DOHH2 (cell line): ENCODE measurements at regions not wholly inside any gene's neighbourhood (a gene's known extent, or its start where the extent isn't known, plus 50 kb on each side); places are given as distances from the start of the nearest gene placed in this dataset.

Source experiments
- H3F3A ChIP-seq: fragments of 200-600 bp; sonication (generic), shearing (Covaris generic); 2 replicates; pipeline ENCODE4 v1.6.0; 2016; ENCODE audit warnings: antibody characterized with exemption, mild to moderate bottlenecking; ENCODE audit not compliant: control insufficient read depth, insufficient read depth
- H3K27ac ChIP-seq: fragments of 200-600 bp; sonication (generic); 2 replicates; pipeline ENCODE4 v1.5.1; 2014; ENCODE audit warnings: low read depth, mild to moderate bottlenecking, low read length, moderate library complexity
- H3K27me3 ChIP-seq: fragments of 200-600 bp; sonication (generic); 2 replicates; pipeline ENCODE4 v1.6.1; 2014; ENCODE audit warnings: mild to moderate bottlenecking, low read length, mixed read lengths; ENCODE audit not compliant: control insufficient read depth
- H3K36me3 ChIP-seq: fragments of 200-600 bp; sonication (generic); 2 replicates; pipeline ENCODE4 v1.6.1; 2014; ENCODE audit warnings: mild to moderate bottlenecking, low read length, moderate library complexity, mixed read lengths; ENCODE audit not compliant: control insufficient read depth
- H3K4me1 ChIP-seq: fragments of 200-600 bp; sonication (generic); 2 replicates; pipeline ENCODE4 v1.6.1; 2014; ENCODE audit warnings: mild to moderate bottlenecking, low read length, mixed read lengths; ENCODE audit not compliant: control insufficient read depth
- H3K4me2 ChIP-seq: fragments of 200-600 bp; sonication (generic); 2 replicates; pipeline ENCODE4 v1.6.0; 2014; ENCODE audit warnings: mild to moderate bottlenecking, low read length, moderate library complexity
- H3K4me3 ChIP-seq: fragments of 200-600 bp; sonication (generic); 2 replicates; pipeline ENCODE4 v1.5.1; 2014; ENCODE audit warnings: mild to moderate bottlenecking, low read length, mixed read lengths
- H3K79me2 ChIP-seq: fragments of 200-600 bp; sonication (generic); 2 replicates; pipeline ENCODE4 v1.6.1; 2014; ENCODE audit warnings: mild to moderate bottlenecking, low read length, mixed read lengths; ENCODE audit not compliant: control insufficient read depth
- H3K9me2 ChIP-seq: fragments of 200-600 bp; sonication (generic); replicated peaks from 2 replicates; pipeline ENCODE4 v1.6.1; 2014; ENCODE audit warnings: mild to moderate bottlenecking, low read length, mixed read lengths; ENCODE audit not compliant: control insufficient read depth
- H3K9me3 ChIP-seq: fragments of 200-600 bp; sonication (generic); 2 replicates; pipeline ENCODE4 v1.6.1; 2014; ENCODE audit warnings: antibody characterized with exemption, low read length, mixed read lengths; ENCODE audit not compliant: control insufficient read depth, insufficient read depth
- H4K20me1 ChIP-seq: fragments of 200-600 bp; sonication (generic); 2 replicates; pipeline ENCODE4 v1.6.0; 2014; ENCODE audit warnings: low read depth, mild to moderate bottlenecking, antibody characterized with exemption, low read length, moderate library complexity; ENCODE audit not compliant: control insufficient read depth, insufficient read depth
- CTCF ChIP-seq: fragments of 200-600 bp; sonication (generic); IDR thresholded peaks from one replicate; pipeline ENCODE4 v1.5.1; 2014; ENCODE audit warnings: antibody characterized with exemption, mild to moderate bottlenecking, low read depth, low read length; ENCODE audit not compliant: poor library complexity, severe bottlenecking
- EZH2phosphoT487 ChIP-seq: fragments of 200-600 bp; sonication (generic); IDR thresholded peaks from 2 replicates; pipeline ENCODE4 v1.6.1; 2017; ENCODE audit warnings: borderline replicate concordance, mild to moderate bottlenecking, antibody characterized with exemption, low read length, moderate library complexity, mixed read lengths

- TF ChIP-seq EZH2phosphoT487 (no peak), CTCF (no peak)
- Histone ChIP-seq H3K4me3 (no peak overlapping the region), H3K79me2 (no peaks in the 10 kb centered on the region), H3K27ac (no peak overlapping the region), H4K20me1 (no peaks in the 10 kb centered on the region), H3K9me3 (no peaks in the 10 kb centered on the region), H3K4me1 (no peaks in the 10 kb centered on the region), H3K9me2 (no peaks in the 10 kb centered on the region), H3K4me2 (no peak overlapping the region), H3F3A (no peaks in the 10 kb centered on the region), H3K36me3 (no peaks in the 10 kb centered on the region), H3K27me3 (no peaks in the 10 kb centered on the region)
Observed at GRCh38 chr3:36248374-36248773, 131.9 kb upstream of the STAC start.

- Histone ChIP-seq H4K20me1 (no peaks in the 10 kb centered on the region), H3K9me3 (no peaks in the 10 kb centered on the region), H3F3A (no peaks in the 10 kb centered on the region), H3K79me2 (no peaks in the 10 kb centered on the region), H3K27ac (no peak overlapping the region), H3K4me3 (no peak overlapping the region), H3K36me3 (no peaks in the 10 kb centered on the region), H3K9me2 (no peaks in the 10 kb centered on the region), H3K4me1 (no peaks in the 10 kb centered on the region), H3K4me2 (no peak overlapping the region), H3K27me3 (no peaks in the 10 kb centered on the region)
- no peak for TF ChIP-seq EZH2phosphoT487
- TF ChIP-seq CTCF = no peak
Observed at GRCh38 chr3:36250191-36250590, 130.1 kb upstream of the STAC start.

GRCh38 chr3:36257158-36257852 lies 123.0 kb upstream of the STAC start:
- H3K27me3 ChIP-seq = no peaks in the 10 kb centered on the region
- no peaks in the 10 kb centered on the region for H3K79me2 ChIP-seq
- no peaks in the 10 kb centered on the region for H4K20me1 ChIP-seq
- H3K27ac ChIP-seq = no peak overlapping the region
- H3K36me3 ChIP-seq = no peaks in the 10 kb centered on the region
- H3F3A ChIP-seq = no peaks in the 10 kb centered on the region
- H3K4me3 ChIP-seq = no peak overlapping the region
- no peaks in the 10 kb centered on the region for H3K9me2 ChIP-seq
- no peaks in the 10 kb centered on the region for H3K4me1 ChIP-seq
- no peak for TF ChIP-seq EZH2phosphoT487
- H3K9me3 ChIP-seq = no peaks in the 10 kb centered on the region
- H3K4me2 ChIP-seq = no peak overlapping the region

- Histone ChIP-seq H3K9me2 (no peaks in the 10 kb centered on the region), H3K4me2 (no peak overlapping the region), H3K27me3 (no peaks in the 10 kb centered on the region), H3K9me3 (no peaks in the 10 kb centered on the region), H3K79me2 (no peaks in the 10 kb centered on the region), H3K27ac (no peak overlapping the region), H3K4me1 (no peaks in the 10 kb centered on the region), H4K20me1 (no peaks in the 10 kb centered on the region), H3K36me3 (no peaks in the 10 kb centered on the region), H3K4me3 (no peak overlapping the region), H3F3A (no peaks in the 10 kb centered on the region)
- TF ChIP-seq CTCF (no peak), EZH2phosphoT487 (no peak)
Observed at GRCh38 chr3:36258421-36258820, 121.9 kb upstream of the STAC start.
